ENCODE measurements at regions not wholly inside any gene's neighbourhood (a gene's known extent, or its start where the extent isn't known, plus 50 kb on each side); places are given as distances from the start of the nearest gene placed in this dataset.

DNA sequence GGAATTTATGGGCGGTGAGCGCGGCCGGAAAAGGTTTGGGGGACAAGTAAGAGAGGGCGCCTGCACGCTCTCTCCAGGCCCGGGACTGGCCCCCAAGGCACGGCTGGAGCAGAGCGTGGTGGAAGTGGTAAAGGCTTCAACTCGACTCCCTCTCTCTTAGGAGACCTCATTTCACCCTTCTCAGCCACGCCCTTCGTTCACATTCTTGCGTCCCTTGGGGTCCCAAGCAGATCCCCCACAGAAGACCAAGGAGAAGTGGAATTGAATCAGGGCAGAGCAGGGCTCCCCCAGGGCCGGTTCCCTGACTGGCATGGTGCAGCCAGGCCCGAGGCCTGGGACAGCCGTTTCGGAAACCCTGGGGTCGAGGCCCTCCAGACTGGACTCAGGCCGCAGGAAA, 75.4 kb upstream of the POLG start:
- no peak for DNase-seq (ENCODE audit: low spot score)
- TF ChIP-seq, protein P1, sequence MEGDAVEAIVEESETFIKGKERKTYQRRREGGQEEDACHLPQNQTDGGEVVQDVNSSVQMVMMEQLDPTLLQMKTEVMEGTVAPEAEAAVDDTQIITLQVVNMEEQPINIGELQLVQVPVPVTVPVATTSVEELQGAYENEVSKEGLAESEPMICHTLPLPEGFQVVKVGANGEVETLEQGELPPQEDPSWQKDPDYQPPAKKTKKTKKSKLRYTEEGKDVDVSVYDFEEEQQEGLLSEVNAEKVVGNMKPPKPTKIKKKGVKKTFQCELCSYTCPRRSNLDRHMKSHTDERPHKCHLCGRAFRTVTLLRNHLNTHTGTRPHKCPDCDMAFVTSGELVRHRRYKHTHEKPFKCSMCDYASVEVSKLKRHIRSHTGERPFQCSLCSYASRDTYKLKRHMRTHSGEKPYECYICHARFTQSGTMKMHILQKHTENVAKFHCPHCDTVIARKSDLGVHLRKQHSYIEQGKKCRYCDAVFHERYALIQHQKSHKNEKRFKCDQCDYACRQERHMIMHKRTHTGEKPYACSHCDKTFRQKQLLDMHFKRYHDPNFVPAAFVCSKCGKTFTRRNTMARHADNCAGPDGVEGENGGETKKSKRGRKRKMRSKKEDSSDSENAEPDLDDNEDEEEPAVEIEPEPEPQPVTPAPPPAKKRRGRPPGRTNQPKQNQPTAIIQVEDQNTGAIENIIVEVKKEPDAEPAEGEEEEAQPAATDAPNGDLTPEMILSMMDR (IDR thresholded peaks at IDR 0.05; ENCODE audit: extremely low read depth, missing control alignments) = no peak

DNA sequence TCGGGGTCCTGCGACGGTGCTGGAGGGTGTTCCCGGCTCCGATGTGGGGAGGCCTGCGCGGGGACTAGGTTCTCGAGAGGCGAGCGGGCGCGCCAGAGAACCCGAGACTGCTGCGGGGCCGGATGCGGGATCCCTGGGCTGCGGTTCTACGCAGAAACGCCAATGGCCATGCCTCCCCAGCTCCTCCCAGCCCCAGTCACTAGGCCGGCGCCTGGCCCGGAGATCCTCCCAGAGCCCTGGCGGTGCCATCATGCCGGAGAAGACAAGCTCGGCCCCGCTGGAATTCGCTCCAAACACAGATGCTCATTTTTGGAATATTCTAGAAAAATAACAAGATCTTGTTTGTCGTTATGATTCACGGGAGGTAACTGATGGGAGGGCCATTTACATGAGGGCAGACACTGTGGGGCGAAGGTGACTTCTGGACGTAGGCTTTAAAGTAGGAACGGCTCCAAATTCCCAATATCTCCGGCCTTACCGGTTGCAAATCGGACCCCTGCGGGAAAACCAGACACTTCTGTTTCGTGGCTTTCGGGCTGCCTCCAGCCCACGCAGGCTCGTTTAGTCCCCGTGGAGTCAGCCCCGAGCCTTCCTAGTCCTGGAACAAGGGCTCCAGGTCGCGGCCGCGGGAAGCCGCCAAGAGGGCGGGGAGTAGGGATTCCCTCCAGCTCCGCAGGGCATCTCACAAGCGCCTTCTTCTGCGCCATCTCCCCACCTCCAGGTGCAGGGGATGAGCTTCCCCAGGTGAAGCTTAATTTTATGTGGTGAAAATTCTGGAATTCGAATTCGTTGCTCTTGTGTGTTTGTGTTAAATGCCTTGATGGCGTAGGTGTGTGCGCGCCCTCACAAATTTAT, 74.8 kb upstream of the POLG start:
- TF ChIP-seq, protein P1 (IDR thresholded peaks at IDR 0.05; ENCODE audit: extremely low read depth, missing control alignments) = no peak
- no peak for DNase-seq (ENCODE audit: low spot score)

DNA sequence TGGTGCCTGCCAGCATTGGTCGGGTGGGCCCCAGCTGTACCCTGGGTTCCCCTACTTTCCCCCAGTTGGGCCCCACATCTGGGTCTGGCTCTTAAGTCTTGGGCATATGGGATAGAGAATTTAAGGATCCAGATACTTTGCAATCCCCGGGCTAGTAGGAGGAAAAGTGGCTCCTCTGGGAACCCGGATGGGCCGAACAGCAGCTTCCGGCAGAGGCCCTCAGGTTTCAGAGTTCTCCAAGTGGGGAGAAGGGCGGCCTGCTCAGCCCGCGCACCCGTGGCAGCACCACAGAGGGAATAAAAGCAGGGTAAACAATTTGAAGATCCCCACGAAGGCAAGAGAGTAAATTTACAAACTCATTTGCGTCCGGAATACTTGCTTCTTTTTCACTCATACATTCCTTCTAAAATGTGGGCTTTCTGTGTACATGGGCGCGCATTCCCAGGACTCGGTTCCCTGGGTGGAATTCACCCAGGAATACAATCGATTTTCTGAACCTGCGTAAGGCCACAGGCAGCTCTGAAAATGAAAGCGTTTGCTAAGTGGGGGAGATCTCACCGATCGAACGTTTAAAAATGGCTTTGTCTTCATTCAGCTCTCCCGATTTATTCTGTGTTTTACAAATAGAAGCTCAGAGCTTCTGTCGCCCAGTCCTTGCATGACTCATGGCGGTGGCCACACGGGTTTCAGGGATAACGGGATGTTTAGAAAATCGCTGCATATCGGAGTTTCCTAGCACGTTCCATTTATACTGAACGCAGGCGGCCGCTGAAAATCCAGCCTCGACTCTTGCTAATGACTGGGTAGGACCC, 74.0 kb upstream of the POLG start:
- TF ChIP-seq, protein P1 (IDR thresholded peaks at IDR 0.05; ENCODE audit: extremely low read depth, missing control alignments) = no peak
- DNase-seq (ENCODE audit: low spot score) = peak; percentile 20

DNA sequence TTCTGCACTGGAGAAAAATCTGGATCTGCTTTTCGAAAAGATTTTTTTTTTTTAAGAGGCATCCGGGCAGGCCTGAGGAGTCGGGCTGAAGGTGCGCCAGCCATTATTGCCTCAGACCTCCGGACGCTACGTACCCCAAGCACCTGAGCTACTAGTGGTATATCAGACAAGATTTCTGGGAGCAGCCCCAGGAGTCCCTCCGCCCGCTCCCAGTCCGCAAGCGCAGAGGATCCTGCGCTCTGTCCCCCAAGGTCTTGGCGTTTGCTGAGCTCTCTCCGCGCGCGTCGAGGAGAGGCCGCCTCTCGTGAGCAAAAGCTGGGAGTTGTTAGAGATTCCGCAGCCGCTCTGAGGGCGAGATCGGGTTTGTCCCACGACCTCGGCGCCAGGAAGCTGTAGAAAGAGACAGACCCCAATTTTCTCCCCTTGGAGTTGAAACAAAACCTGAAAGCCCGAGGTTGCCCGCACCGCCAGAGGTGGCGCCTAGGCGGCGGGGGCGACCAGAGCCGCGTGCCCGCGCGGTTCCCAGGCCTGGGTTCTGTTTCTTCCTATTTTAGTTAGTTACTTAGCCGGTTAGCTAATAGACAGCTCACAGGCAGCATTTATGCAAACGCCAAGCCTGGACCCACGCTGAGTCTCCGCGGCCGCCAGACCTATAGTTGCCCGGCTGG, 72.5 kb upstream of the POLG start:
- TF ChIP-seq, protein P1 (IDR thresholded peaks at IDR 0.05; ENCODE audit: extremely low read depth, missing control alignments) = no peak
- DNase-seq (ENCODE audit: low spot score) = peak; percentile 20

DNA sequence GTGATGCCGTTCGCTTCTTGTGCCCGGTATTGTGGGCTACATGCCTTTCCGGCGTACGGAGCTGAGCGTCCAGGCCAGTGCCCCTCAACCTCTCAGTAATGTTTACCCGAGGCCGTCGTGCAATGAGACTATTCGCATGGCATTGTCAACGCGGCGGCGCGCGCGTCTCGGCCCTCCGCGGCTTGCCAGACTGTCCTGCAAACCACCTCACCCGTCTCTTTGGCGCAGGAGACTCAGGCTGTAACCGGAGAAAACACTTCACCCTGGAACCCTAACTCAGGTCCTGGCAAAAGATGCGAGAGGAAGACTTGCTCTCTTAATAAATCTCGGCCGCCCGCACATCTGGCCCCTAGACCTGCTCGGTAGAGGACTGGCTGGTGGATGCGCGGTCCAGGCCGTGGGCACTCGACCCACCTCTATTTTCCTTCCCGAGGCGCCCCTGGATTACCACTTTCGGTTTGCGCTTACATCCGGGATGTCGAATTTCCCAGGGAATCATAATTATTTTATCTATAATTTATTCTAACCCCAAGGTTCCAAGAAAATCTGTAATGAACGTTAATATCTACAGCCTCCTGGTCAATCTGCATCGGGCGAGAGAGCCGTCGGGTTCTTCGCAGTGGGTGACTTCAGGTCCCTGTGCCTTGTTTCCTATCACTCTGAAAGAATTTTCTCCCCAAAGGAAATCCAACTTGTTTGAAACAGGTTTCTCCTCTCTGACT, 71.8 kb upstream of the POLG start:
- peak; percentile 24 for DNase-seq (ENCODE audit: low spot score)
- TF ChIP-seq, protein P1 (IDR thresholded peaks at IDR 0.05; ENCODE audit: extremely low read depth, missing control alignments) = no peak

DNA sequence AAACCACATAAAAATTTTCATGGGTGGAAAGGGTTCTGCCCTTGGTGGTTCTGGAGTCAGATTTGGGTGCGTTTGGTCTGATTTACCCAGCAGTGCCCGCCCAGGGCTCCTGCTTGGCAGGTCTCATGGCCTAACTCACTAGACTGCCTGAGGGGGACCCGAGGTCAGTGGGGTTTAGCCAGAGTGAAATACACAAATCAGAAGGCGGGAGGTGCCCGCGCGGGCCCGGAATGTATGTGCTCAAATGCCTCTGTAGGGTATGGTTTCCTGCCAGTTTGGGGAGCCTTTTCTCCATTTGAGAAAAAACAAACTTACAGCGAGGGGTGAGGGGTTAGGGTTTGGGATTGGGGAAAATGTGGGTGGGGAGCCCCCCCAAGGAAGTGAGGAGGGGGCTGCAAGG, 70.9 kb upstream of the POLG start:
- TF ChIP-seq, protein P1 (IDR thresholded peaks at IDR 0.05; ENCODE audit: extremely low read depth, missing control alignments) = no peak

More for the DNA sequence above, 70.9 kb upstream of the POLG start:
- no peak for DNase-seq (ENCODE audit: low spot score)
